Erythroblast (primary cell): ENCODE measurements at regions not wholly inside any gene's neighbourhood (a gene's known extent, or its start where the extent isn't known, plus 50 kb on each side); places are given as distances from the start of the nearest gene placed in this dataset.

ENCODE experiments used
- GATA1 ChIP-seq: IDR thresholded peaks from 2 replicates; pipeline ENCODE4 v1.6.1; 2011; ENCODE audit warnings: low read depth, mild to moderate bottlenecking, control low read depth, low read length, moderate library complexity
- POLR2A ChIP-seq: IDR thresholded peaks from 2 replicates; pipeline ENCODE4 v1.6.1; 2011; ENCODE audit warnings: mild to moderate bottlenecking, low read length

DNA sequence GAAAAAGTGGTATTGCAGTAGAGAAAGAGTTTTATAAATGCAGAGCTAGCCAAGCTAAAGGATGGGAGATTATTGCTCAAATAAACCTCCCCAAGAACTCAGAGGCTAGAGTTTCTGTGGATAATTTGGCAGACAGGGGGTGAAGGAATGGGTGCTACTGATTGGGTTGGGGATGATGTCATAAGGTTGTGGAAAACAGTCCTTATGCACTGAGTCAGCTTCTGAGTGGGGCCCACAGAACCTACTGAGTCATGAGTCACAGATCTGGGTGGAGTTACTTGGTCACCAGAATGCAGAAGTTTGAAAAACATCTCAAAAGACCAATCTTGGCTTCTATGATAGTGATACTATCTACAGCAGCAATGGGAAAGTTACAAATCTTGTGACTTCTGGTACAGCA, 1146.7 kb downstream of the TYW1 start:
- TF ChIP-seq POLR2A (no peak), GATA1 (no peak)
